Activated naive CD8-positive, alpha-beta T cell treated with anti-CD3 and anti-CD28 coated beads, Interleukin-2, amount 10 ng/mL, durations not matched to agents 7 days and 5 days (primary cell): ENCODE measurements at regions not wholly inside any gene's neighbourhood (a gene's known extent, or its start where the extent isn't known, plus 50 kb on each side); places are given as distances from the start of the nearest gene placed in this dataset.

ENCODE experiments used
- ATAC-seq: fragments of 150-1000 bp; cut with Tn5 transposase; one replicate; pipeline ENCODE4 v1.10.0; 2021; ENCODE audit warnings: low read depth, moderate library complexity
- POLR2A ChIA-PET: fragments of 350-600 bp; sonication (Branson Sonifier 250); formaldehyde crosslinking; loops from one replicate; lab custom pipeline; 2021; ENCODE audit warnings: antibody characterized with exemption; lab: Charles Lee
- DNase-seq: peaks from one replicate; pipeline ENCODE4 v3.0.0; 2021
- H3K27ac Mint-ChIP-seq: one replicate; pipeline ENCODE4 v1.8.0; 2022; ENCODE audit warnings: mild to moderate bottlenecking, mixed read lengths
- H3K27me3 Mint-ChIP-seq: one replicate; pipeline ENCODE4 v1.8.0; 2022; ENCODE audit warnings: mild to moderate bottlenecking, moderate library complexity, mixed read lengths
- H3K36me3 Mint-ChIP-seq: one replicate; pipeline ENCODE4 v1.8.0; 2021; ENCODE audit warnings: mild to moderate bottlenecking, mixed read lengths
- H3K4me1 Mint-ChIP-seq: one replicate; pipeline ENCODE4 v1.8.0; 2021; ENCODE audit warnings: mixed read lengths
- H3K4me3 Mint-ChIP-seq: one replicate; pipeline ENCODE4 v1.8.0; 2022; ENCODE audit warnings: mild to moderate bottlenecking, moderate library complexity, mixed read lengths
- H3K9me3 Mint-ChIP-seq: one replicate; pipeline ENCODE4 v1.8.0; 2021; ENCODE audit warnings: mixed read lengths

DNA sequence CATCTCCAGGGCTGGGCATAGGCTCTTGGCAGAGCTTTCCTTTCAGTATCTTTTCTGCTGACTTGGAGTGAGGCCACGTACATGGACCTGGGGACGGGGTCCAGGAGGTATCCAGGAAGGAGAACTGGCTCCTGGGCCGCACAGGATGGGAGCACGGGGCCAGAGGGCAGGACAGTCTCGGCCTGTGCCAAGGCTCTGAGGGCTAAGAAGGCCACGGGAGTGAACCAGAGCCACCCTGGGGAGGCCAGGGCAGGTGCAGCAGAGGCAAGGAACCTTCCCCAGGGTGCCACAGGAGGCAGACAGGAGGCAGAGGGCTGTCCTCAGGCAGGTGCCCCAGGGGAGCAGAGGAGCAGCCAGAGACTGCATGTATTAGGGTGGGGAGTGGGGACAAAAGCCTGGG lies 50.3 kb downstream of the PLXNA1 start:
- Mint-ChIP-seq H3K9me3 (no peaks in the 10 kb centered on the region), H3K4me1 (no peaks in the 10 kb centered on the region), H3K27me3 (no peaks in the 10 kb centered on the region), H3K36me3 (no peaks in the 10 kb centered on the region), H3K4me3 (no peak overlapping the region), H3K27ac (no peak overlapping the region)
- DNase-seq (no peak), ATAC-seq (no peak)
- POLR2A ChIA-PET, result no interaction called here

DNA sequence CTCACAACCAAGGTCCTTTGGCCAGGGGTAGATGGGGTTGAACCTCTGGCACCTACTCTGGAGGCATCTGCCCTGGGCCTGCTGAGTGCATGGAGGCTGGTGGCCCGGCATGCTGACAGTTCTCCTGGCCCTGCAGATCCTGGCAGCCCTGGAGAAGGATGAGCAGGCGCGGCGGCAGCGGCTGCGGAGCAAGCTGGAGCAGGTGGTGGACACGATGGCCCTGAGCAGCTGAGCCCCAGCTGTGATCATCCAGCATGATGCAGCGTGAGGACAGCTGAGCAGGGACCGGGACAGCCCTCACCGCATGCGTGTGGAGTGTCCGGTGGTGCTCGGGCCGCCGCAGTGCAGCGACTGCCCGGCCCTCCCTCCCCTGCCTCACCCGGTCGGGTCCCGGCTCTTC lies 50.9 kb downstream of the PLXNA1 start:
- H3K27me3 Mint-ChIP-seq, result no peaks in the 10 kb centered on the region
- ATAC-seq, result no peak
- POLR2A ChIA-PET, result no interaction called here

DNA sequence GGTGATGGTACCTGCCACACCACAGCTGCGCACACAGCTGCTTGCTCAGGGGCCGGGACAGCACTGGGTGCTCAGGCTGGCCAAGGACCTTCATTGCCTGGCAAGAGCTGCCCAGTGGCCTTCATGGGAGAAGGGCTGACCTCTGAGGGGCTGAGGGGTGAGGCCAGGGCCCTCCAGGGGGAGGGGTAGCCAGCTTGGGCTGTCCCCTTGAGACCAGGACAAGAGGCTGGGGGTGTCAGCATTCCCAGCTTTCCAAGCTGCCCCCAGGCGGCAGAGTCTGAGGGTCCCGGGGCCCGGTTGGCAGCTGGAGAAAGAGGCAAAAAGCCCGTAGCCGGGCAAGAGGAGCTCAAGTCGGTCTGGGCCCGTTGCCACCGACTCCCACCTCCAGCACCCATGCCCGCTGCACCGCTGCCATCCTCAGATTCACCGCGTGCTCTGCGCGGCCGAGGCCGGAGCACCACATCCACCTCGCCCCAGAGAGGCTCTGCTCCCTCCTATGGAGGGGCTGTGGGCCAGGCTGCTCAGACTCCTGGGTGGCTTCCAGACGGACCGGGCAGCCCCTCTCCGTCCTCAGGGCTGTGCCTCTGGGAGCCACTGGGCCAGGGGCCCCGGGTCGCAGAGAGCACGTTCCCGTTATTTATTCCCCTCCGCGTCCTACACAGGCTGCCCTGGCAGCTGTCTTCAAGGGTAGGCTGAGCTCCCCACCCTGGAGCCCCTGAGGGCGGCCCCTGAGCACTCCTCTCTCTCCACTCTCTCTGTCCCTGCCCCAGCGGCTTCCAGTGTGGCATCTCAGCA lies 51.5 kb downstream of the PLXNA1 start:
- POLR2A ChIA-PET, result no interaction called here
- no peaks in the 10 kb centered on the region for H3K9me3 Mint-ChIP-seq
- DNase-seq, result no peak

More for the DNA sequence above, 50.9 kb downstream of the PLXNA1 start:
- Mint-ChIP-seq H3K36me3 (no peaks in the 10 kb centered on the region), H3K4me1 (no peaks in the 10 kb centered on the region), H3K27ac (no peak overlapping the region), H3K4me3 (no peak overlapping the region), H3K9me3 (no peaks in the 10 kb centered on the region)
- no peak for DNase-seq

DNA sequence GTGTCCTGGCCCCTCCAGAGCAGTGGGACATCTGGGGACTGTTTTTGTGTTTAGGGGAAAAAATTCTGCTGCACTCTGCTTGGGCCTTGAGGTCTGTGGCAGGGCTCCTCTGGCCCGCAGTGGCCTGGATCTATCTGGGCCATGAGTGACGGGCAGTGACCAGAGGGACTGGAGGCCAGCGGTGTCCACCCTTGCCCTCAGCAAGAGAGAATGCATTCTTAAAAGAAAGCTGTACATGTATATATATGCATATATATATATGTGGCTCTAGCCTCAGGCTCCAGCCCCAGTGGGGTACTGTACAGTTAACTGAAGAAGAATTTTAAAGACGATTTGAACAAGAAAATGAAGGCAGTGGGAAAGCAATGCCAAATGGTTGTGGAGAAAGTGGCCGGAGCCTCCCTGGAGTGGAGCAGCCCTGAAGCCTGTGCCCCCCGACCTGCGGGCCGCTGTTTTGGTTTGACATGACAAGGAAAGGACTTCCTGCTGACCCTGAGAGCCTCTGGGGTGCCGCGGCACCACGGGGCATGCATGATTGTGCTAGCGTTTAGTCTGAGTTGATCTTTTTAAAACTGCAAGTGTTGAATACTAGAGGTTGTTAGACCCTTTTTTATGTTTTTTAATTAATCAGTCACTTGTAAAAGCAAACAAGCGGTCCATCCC lies 52.2 kb downstream of the PLXNA1 start:
- no peak for DNase-seq
- H3K9me3 Mint-ChIP-seq, result no peaks in the 10 kb centered on the region
- POLR2A ChIA-PET, result no interaction called here
- no peak overlapping the region for H3K27ac Mint-ChIP-seq
- ATAC-seq, result no peak
- no peaks in the 10 kb centered on the region for H3K27me3 Mint-ChIP-seq
- no peaks in the 10 kb centered on the region for H3K4me1 Mint-ChIP-seq
- H3K4me3 Mint-ChIP-seq, result no peak overlapping the region
- H3K36me3 Mint-ChIP-seq, result no peaks in the 10 kb centered on the region

More for the DNA sequence above, 51.5 kb downstream of the PLXNA1 start:
- Mint-ChIP-seq H3K4me1 (no peaks in the 10 kb centered on the region), H3K27me3 (no peaks in the 10 kb centered on the region), H3K4me3 (no peak overlapping the region), H3K27ac (no peak overlapping the region), H3K36me3 (no peaks in the 10 kb centered on the region)
- no peak for ATAC-seq

DNA sequence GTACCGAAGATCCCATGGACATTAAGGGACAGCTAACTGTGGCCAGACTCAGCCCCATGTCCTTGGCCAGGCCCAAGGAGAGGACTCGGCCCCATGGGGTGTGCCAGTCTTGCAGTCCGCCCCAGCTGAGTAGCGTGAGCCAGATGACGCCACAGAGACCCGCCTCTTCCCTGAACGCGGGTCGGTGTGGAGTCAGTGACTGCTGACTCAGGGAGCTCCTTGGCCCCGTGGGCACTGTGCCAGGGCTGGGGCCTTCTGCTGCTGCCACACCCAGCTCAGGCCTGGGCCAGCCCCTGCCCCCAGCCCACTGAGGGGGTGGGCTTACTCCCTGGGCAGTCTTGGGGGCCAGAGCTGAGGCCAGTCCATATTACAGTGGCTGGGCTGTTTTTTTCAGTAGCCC lies 52.8 kb downstream of the PLXNA1 start:
- Mint-ChIP-seq H3K27me3 (no peaks in the 10 kb centered on the region), H3K36me3 (no peaks in the 10 kb centered on the region), H3K4me1 (no peaks in the 10 kb centered on the region), H3K9me3 (no peaks in the 10 kb centered on the region), H3K4me3 (no peak overlapping the region), H3K27ac (no peak overlapping the region)
- POLR2A ChIA-PET, result no interaction called here
- no peak for DNase-seq
- no peak for ATAC-seq

DNA sequence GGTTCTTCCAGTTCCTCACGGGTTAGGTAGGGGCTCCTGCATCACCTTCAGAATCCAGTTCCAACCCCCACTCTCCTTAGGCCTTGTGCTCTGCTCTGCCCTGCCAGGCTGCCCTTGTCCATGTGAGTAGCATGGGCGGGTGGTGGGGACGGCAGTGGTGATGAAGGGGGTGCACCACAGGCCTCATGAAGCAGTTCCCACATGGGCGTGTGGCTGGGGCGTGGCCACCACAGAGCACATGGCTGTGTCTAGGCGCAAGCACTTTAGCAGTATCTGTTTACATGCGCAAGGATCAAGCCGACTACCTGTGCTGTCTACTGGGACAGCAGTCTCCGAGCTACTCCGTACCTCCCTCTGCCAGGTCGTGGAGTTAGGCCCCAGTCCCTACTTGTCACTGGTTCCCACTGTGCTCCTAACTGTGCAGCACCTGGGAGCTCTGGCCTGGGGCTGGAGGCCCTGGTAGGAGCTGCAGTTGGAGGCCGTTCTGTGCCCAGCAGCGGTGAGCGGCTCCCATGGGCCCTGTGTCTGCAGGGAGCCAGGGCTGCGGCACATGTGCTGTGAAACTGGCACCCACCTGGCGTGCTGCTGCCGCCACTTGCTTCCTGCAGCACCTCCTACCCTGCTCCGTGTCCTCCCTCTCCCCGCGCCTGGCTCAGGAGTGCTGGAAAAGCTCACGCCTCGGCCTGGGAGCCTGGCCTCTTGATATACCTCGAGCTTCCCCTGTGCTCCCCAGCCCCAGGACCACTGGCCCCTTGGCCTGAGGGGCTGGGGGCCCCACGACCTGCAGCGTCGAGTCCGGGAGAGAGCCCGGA lies 53.5 kb downstream of the PLXNA1 start:
- H3K27me3 Mint-ChIP-seq, result no peaks in the 10 kb centered on the region
- no peak overlapping the region for H3K4me3 Mint-ChIP-seq
- no peaks in the 10 kb centered on the region for H3K4me1 Mint-ChIP-seq
- DNase-seq, result peak; percentile 15
- POLR2A ChIA-PET, result no interaction called here
- no peaks in the 10 kb centered on the region for H3K36me3 Mint-ChIP-seq
- H3K27ac Mint-ChIP-seq, result no peak overlapping the region
- no peaks in the 10 kb centered on the region for H3K9me3 Mint-ChIP-seq
- ATAC-seq, result no peak

DNA sequence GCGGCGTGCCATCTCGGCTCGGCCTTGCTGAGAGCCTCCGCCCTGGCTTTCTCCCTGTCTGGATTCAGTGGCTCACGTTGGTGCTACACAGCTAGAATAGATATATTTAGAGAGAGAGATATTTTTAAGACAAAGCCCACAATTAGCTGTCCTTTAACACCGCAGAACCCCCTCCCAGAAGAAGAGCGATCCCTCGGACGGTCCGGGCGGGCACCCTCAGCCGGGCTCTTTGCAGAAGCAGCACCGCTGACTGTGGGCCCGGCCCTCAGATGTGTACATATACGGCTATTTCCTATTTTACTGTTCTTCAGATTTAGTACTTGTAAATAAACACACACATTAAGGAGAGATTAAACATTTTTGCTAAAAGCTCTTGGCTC lies 54.1 kb downstream of the PLXNA1 start:
- ATAC-seq (no peak), DNase-seq (peak; percentile 8)
- Mint-ChIP-seq H3K27me3 (no peaks in the 10 kb centered on the region), H3K4me1 (no peaks in the 10 kb centered on the region), H3K9me3 (no peaks in the 10 kb centered on the region), H3K4me3 (no peak overlapping the region), H3K27ac (no peak overlapping the region), H3K36me3 (no peaks in the 10 kb centered on the region)
- POLR2A ChIA-PET, result no interaction called here

DNA sequence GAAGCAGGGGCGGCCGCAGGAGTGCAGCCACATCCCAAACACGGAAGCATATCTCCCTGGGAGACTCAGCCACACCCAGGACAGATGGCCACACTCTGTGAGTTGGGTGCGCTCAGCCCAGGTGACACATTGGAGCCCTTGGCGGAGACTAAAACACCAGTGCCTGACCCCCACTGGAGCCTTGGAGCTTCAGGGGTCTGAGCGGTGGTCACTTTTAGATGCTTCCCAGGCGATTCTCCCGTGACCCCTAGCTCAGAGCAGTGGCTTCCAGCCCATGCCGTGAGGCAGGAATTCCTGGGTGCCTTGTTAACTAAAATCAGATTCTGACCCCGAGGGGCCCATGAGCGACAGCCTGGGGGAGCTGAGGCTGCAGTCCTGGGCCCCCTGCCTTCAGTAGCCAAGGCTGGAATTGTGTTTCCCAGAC lies 54.5 kb downstream of the PLXNA1 start:
- DNase-seq, result no peak
- no peaks in the 10 kb centered on the region for H3K4me1 Mint-ChIP-seq
- H3K36me3 Mint-ChIP-seq, result no peaks in the 10 kb centered on the region
- no peaks in the 10 kb centered on the region for H3K9me3 Mint-ChIP-seq
- H3K27me3 Mint-ChIP-seq, result no peaks in the 10 kb centered on the region
- H3K27ac Mint-ChIP-seq, result no peak overlapping the region
- POLR2A ChIA-PET, result no interaction called here
- no peak for ATAC-seq
- no peak overlapping the region for H3K4me3 Mint-ChIP-seq

DNA sequence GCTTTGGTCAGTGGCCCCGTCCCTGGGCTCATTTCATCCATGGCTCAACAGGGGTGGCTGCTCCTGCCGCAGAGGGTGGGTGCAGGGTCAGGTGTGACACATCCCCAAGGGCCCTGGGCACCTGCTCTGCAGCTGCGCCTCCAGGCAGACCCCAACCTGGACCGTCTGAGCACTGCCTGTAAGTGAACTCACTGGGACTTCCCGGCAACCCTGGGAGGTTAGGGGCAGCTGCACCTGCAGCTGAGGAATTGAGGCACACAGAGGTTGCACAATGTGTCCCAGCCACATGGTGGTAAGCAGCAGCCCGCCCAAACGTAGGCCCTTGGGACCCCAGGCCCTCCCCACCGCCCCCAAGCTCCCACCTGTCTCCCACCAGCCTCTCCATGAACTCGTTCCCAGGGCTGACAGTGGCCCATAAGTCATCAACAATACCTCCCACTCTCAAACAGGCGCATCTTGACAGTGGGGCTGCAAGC lies 55.1 kb downstream of the PLXNA1 start:
- DNase-seq (peak; percentile 10), ATAC-seq (no peak)
- Mint-ChIP-seq H3K4me3 (no peak overlapping the region), H3K4me1 (no peaks in the 10 kb centered on the region), H3K27ac (no peak overlapping the region), H3K36me3 (no peaks in the 10 kb centered on the region), H3K9me3 (no peaks in the 10 kb centered on the region), H3K27me3 (no peaks in the 10 kb centered on the region)
- POLR2A ChIA-PET, result no interaction called here

DNA sequence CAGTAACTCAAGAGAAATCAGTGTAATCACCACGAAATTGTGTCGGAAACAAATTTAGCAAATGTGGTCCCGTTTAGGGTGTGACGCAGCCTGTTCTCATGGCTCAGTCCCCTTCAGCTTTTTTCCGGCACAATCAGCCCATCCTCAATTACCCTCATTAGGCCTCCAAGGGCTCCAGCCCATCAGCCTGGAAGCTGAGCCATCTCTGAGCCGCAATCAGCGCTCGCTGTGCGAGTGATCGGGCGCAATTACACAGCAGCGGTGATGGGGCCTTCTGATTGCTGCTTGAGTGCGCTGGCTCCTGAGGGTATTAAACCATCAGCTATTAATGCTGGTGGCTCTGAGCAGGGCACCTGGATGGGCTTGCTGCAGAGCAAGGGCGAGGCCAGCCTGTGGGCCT lies 55.6 kb downstream of the PLXNA1 start:
- Mint-ChIP-seq H3K4me1 (no peaks in the 10 kb centered on the region), H3K27ac (no peak overlapping the region), H3K27me3 (no peaks in the 10 kb centered on the region), H3K9me3 (no peaks in the 10 kb centered on the region), H3K4me3 (no peak overlapping the region), H3K36me3 (no peaks in the 10 kb centered on the region)
- POLR2A ChIA-PET, result no interaction called here
- DNase-seq (peak; percentile 6), ATAC-seq (no peak)

DNA sequence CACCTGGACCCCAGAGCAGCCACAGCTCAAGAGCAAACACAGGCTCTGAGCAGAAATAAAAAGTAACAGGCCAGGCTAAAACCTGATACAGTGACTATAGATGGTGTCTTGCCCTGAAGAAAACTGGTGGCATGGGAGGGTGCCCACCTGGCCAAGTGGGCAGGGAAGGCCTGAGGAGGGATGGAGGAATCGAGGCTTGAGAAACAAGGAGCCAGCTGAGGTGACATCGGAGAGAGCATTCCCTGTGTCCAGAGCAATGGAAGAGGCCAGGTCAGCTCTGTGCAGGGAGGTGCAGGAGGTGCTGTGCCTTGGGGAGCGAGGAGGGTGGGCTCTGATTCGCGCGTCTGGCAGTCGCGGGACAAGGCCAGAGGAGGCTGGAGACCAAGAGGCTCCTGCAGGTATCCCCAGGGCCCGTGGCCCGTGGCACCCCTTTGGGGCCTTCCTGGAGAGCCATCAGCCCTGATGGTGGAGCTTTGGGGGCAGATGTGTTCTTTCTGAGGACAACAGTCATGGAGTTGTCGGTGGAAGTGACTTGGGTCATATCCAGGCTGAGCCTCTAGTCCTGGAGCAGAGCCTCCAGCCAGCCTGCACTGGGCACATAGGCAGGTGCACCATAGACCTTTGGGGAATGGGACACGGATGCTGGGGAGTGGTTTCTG lies 56.1 kb downstream of the PLXNA1 start:
- Mint-ChIP-seq H3K27me3 (no peaks in the 10 kb centered on the region), H3K27ac (no peak overlapping the region), H3K4me3 (no peak overlapping the region), H3K9me3 (no peaks in the 10 kb centered on the region), H3K36me3 (no peaks in the 10 kb centered on the region), H3K4me1 (no peaks in the 10 kb centered on the region)
- peak; percentile 13 for DNase-seq
- no peak for ATAC-seq
- POLR2A ChIA-PET, result no interaction called here

DNA sequence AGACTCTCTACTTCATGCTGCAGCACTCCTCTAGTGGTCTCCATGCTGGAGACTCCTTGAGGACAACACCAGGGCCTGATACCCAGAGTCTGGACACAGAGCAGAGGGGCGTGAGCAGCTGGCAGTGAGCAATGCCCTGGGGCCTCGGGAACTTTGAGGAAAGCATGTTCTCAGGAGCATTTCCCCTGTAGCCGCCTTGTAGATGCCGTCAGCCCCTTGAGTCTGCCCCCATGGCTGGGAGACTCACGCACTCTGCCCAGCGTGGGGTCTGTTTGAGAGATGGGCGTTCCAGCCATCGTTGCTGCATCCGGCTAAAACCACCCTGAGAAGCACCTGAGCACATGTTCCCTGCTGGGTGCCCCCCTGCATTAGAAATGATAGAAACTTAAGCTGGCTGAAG lies 56.8 kb downstream of the PLXNA1 start:
- no peak overlapping the region for H3K4me3 Mint-ChIP-seq
- POLR2A ChIA-PET, result no interaction called here
- H3K36me3 Mint-ChIP-seq, result no peaks in the 10 kb centered on the region
- no peaks in the 10 kb centered on the region for H3K27me3 Mint-ChIP-seq
- no peak for ATAC-seq
- no peaks in the 10 kb centered on the region for H3K9me3 Mint-ChIP-seq
- H3K27ac Mint-ChIP-seq, result no peak overlapping the region
- peak; percentile 11 for DNase-seq
- no peaks in the 10 kb centered on the region for H3K4me1 Mint-ChIP-seq

DNA sequence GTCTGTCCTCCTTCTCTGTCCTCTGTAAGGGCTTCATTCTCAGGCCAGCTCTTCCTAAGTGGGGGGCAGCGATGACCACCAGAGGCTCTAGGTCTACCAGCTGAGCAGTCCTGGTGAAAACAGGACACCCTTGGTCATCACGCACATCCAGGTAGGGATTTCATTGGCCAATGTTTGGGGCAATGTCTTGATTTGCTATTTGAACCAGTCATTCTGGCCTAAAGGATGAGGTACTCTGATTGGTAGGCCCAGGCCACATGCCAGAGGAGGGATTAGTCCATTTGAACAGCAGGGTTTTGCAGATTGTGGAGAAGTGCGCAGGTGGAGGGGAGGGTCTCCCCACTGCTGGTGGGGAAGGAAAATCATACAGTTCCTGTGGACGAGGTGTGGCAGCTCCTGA lies 57.3 kb downstream of the PLXNA1 start:
- DNase-seq (peak; percentile 4), ATAC-seq (no peak)
- POLR2A ChIA-PET, result no interaction called here
- Mint-ChIP-seq H3K36me3 (no peaks in the 10 kb centered on the region), H3K27ac (no peak overlapping the region), H3K27me3 (no peaks in the 10 kb centered on the region), H3K4me1 (no peaks in the 10 kb centered on the region), H3K4me3 (no peak overlapping the region), H3K9me3 (no peaks in the 10 kb centered on the region)
